T-helper 17 cell (primary cell): ENCODE measurements at regions not wholly inside any gene's neighbourhood (a gene's known extent, or its start where the extent isn't known, plus 50 kb on each side); places are given as distances from the start of the nearest gene placed in this dataset.

ENCODE experiments used
- ATAC-seq: fragments of 150-1000 bp; cut with Tn5 transposase; 2 replicates; pipeline ENCODE4 v1.10.0; 2021; ENCODE audit warnings: mild to moderate bottlenecking, moderate library complexity
- DNase-seq, 3 donors: peaks; one replicate each; pipeline versions ENCODE4 v3.0.0 to v3.0.0-alpha.2; 2020 to 2021
- H3K9me3 ChIP-seq: one replicate; pipeline ENCODE4 v1.7.0; 2013; ENCODE audit warnings: low read length, mild to moderate bottlenecking; ENCODE audit not compliant: control insufficient read depth, poor library complexity, severe bottlenecking
- H3K27ac Mint-ChIP-seq: one replicate; pipeline ENCODE4 v1.8.0; 2022; ENCODE audit warnings: mild to moderate bottlenecking, moderate library complexity, mixed read lengths
- H3K27me3 Mint-ChIP-seq: one replicate; pipeline ENCODE4 v1.8.0; 2022; ENCODE audit warnings: mixed read lengths
- H3K36me3 Mint-ChIP-seq: one replicate; pipeline ENCODE4 v1.8.0; 2022; ENCODE audit warnings: low read depth, mixed read lengths
- H3K4me1 Mint-ChIP-seq: one replicate; pipeline ENCODE4 v1.8.0; 2022; ENCODE audit warnings: mild to moderate bottlenecking, mixed read lengths
- H3K4me3 Mint-ChIP-seq: one replicate; pipeline ENCODE4 v1.8.0; 2022; ENCODE audit warnings: mild to moderate bottlenecking, moderate library complexity, mixed read lengths

GRCh38 chr1:5718831-5719632 lies 273.2 kb downstream of the NPHP4 start:
- no peaks in the 10 kb centered on the region for H3K4me1 Mint-ChIP-seq
- H3K9me3 ChIP-seq = no peaks in the 10 kb centered on the region
- no peak overlapping the region for H3K4me3 Mint-ChIP-seq
- no peak for DNase-seq
- no peak overlapping the region for H3K27ac Mint-ChIP-seq
- no peaks in the 10 kb centered on the region for H3K36me3 Mint-ChIP-seq
- ATAC-seq = no peak
- peaks cover 16% of the 10 kb centered on the region for H3K27me3 Mint-ChIP-seq

- ATAC-seq (no peak), DNase-seq (no peak)
- H3K9me3 ChIP-seq = no peaks in the 10 kb centered on the region
- Mint-ChIP-seq H3K27me3 (peaks cover 16% of the 10 kb centered on the region), H3K4me1 (no peaks in the 10 kb centered on the region), H3K36me3 (no peaks in the 10 kb centered on the region), H3K4me3 (no peak overlapping the region), H3K27ac (no peak overlapping the region)
These were observed 275.1 kb downstream of the NPHP4 start for GRCh38 chr1:5717031-5717682.

GRCh38 chr1:5716126-5716525 lies 276.1 kb downstream of the NPHP4 start:
- no peak overlapping the region for H3K4me3 Mint-ChIP-seq
- ATAC-seq (no peak), DNase-seq (no peak)
- H3K27ac Mint-ChIP-seq = no peak overlapping the region
- no peaks in the 10 kb centered on the region for H3K36me3 Mint-ChIP-seq
- H3K4me1 Mint-ChIP-seq = no peaks in the 10 kb centered on the region
- H3K27me3 Mint-ChIP-seq = peaks cover 16% of the 10 kb centered on the region
- H3K9me3 ChIP-seq = no peaks in the 10 kb centered on the region

GRCh38 chr1:5713101-5714010 lies 278.9 kb downstream of the NPHP4 start:
- H3K4me1 Mint-ChIP-seq = no peaks in the 10 kb centered on the region
- ATAC-seq (no peak), DNase-seq (no peak)
- H3K27me3 Mint-ChIP-seq = peaks cover 16% of the 10 kb centered on the region
- no peaks in the 10 kb centered on the region for H3K9me3 ChIP-seq
- no peak overlapping the region for H3K27ac Mint-ChIP-seq
- H3K36me3 Mint-ChIP-seq = no peaks in the 10 kb centered on the region
- peak overlapping the region; percentile 55 for H3K4me3 Mint-ChIP-seq

- no peak overlapping the region for H3K27ac Mint-ChIP-seq
- H3K9me3 ChIP-seq = no peaks in the 10 kb centered on the region
- DNase-seq (no peak), ATAC-seq (no peak)
- H3K4me1 Mint-ChIP-seq = no peaks in the 10 kb centered on the region
- H3K36me3 Mint-ChIP-seq = no peaks in the 10 kb centered on the region
- H3K4me3 Mint-ChIP-seq = no peak overlapping the region
- H3K27me3 Mint-ChIP-seq = peaks cover 9% of the 10 kb centered on the region
These were observed 280.1 kb downstream of the NPHP4 start for GRCh38 chr1:5711956-5712645.

GRCh38 chr1:5711079-5711478 lies 281.1 kb downstream of the NPHP4 start:
- H3K27ac Mint-ChIP-seq = no peak overlapping the region
- no peak overlapping the region for H3K4me3 Mint-ChIP-seq
- DNase-seq (no peak), ATAC-seq (no peak)
- no peaks in the 10 kb centered on the region for H3K36me3 Mint-ChIP-seq
- H3K9me3 ChIP-seq = no peaks in the 10 kb centered on the region
- no peaks in the 10 kb centered on the region for H3K27me3 Mint-ChIP-seq
- H3K4me1 Mint-ChIP-seq = no peaks in the 10 kb centered on the region

GRCh38 chr1:5709976-5710375 lies 282.2 kb downstream of the NPHP4 start:
- Mint-ChIP-seq H3K27me3 (no peaks in the 10 kb centered on the region), H3K4me1 (no peaks in the 10 kb centered on the region), H3K4me3 (no peak overlapping the region), H3K36me3 (no peaks in the 10 kb centered on the region), H3K27ac (no peak overlapping the region)
- H3K9me3 ChIP-seq = no peaks in the 10 kb centered on the region
- DNase-seq (no peak), ATAC-seq (no peak)

- no peak overlapping the region for H3K27ac Mint-ChIP-seq
- no peaks in the 10 kb centered on the region for H3K9me3 ChIP-seq
- ATAC-seq = no peak
- no peaks in the 10 kb centered on the region for H3K36me3 Mint-ChIP-seq
- H3K4me1 Mint-ChIP-seq = no peaks in the 10 kb centered on the region
- H3K4me3 Mint-ChIP-seq = no peak overlapping the region
- no peaks in the 10 kb centered on the region for H3K27me3 Mint-ChIP-seq
- DNase-seq = no peak
These were observed 282.7 kb downstream of the NPHP4 start for GRCh38 chr1:5709461-5709975.

GRCh38 chr1:5708346-5709245 lies 283.6 kb downstream of the NPHP4 start:
- Mint-ChIP-seq H3K4me3 (no peak overlapping the region), H3K36me3 (no peaks in the 10 kb centered on the region), H3K4me1 (no peaks in the 10 kb centered on the region), H3K27ac (no peak overlapping the region), H3K27me3 (no peaks in the 10 kb centered on the region)
- DNase-seq = no peak
- no peak for ATAC-seq
- H3K9me3 ChIP-seq = no peaks in the 10 kb centered on the region

- no peak overlapping the region for H3K4me3 Mint-ChIP-seq
- no peaks in the 10 kb centered on the region for H3K27me3 Mint-ChIP-seq
- no peak for DNase-seq
- H3K36me3 Mint-ChIP-seq = no peaks in the 10 kb centered on the region
- ATAC-seq = no peak
- H3K4me1 Mint-ChIP-seq = no peaks in the 10 kb centered on the region
- no peaks in the 10 kb centered on the region for H3K9me3 ChIP-seq
- H3K27ac Mint-ChIP-seq = no peak overlapping the region
These were observed 284.5 kb downstream of the NPHP4 start for GRCh38 chr1:5707566-5708345.

- H3K27ac Mint-ChIP-seq = no peak overlapping the region
- no peak for ATAC-seq
- H3K36me3 Mint-ChIP-seq = no peaks in the 10 kb centered on the region
- H3K27me3 Mint-ChIP-seq = no peaks in the 10 kb centered on the region
- peaks cover 2% of the 10 kb centered on the region for H3K4me1 Mint-ChIP-seq
- H3K4me3 Mint-ChIP-seq = no peak overlapping the region
- no peaks in the 10 kb centered on the region for H3K9me3 ChIP-seq
- no peak for DNase-seq
These were observed 286.0 kb downstream of the NPHP4 start for GRCh38 chr1:5706239-5706638.
